ENCODE measurements at regions not wholly inside any gene's neighbourhood (a gene's known extent, or its start where the extent isn't known, plus 50 kb on each side); places are given as distances from the start of the nearest gene placed in this dataset.

DNA sequence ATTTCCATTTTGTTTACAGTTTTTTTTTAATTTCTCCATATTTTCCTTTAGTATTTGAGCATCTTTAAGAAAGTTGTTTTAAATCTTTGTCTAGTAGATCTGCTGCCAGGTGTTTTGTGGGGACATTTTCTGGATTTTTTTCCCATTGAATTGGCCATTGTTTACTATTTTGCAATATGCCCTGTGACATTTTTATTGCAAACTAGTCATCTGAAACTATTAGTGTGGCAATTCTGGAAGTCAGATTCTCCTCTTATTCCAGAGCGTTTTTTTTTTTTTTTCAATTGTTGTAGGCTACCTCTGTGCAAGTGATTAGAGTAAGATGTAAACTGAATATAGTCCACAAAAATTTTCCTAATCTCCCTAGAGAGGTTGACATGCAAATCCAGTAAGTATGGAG is 334.2 kb downstream of the PYDC2 start:
- TF ChIP-seq, protein P1, sequence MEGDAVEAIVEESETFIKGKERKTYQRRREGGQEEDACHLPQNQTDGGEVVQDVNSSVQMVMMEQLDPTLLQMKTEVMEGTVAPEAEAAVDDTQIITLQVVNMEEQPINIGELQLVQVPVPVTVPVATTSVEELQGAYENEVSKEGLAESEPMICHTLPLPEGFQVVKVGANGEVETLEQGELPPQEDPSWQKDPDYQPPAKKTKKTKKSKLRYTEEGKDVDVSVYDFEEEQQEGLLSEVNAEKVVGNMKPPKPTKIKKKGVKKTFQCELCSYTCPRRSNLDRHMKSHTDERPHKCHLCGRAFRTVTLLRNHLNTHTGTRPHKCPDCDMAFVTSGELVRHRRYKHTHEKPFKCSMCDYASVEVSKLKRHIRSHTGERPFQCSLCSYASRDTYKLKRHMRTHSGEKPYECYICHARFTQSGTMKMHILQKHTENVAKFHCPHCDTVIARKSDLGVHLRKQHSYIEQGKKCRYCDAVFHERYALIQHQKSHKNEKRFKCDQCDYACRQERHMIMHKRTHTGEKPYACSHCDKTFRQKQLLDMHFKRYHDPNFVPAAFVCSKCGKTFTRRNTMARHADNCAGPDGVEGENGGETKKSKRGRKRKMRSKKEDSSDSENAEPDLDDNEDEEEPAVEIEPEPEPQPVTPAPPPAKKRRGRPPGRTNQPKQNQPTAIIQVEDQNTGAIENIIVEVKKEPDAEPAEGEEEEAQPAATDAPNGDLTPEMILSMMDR (IDR thresholded peaks at IDR 0.05): no peak
- no peak for TF ChIP-seq POLR2A (IDR thresholded peaks at IDR 0.05)

Data from lower leg skin (tissue), 3 donors.